GM12878 (cell line): ENCODE measurements at regions not wholly inside any gene's neighbourhood (a gene's known extent, or its start where the extent isn't known, plus 50 kb on each side); places are given as distances from the start of the nearest gene placed in this dataset.

Experiments
- ATAC-seq: fragments of 200-7000 bp; cut with Tn5 transposase; 3 replicates; pipeline ENCODE4 v1.9.1; 2020; ENCODE audit warnings: mild to moderate bottlenecking, moderate library complexity
- BruUV-seq: library from RNA; stranded (reverse); fragments of 400-500 nt; replicated peaks from 2 replicates; lab custom pipeline; 2021; lab: Mats Ljungman, UMichigan
- CTCF ChIA-PET: fragments of 300-600 bp; sonication (Branson Sonifier 250); formaldehyde crosslinking; extraction: SDS; loops from one replicate; lab custom pipeline; 2021; ENCODE audit warnings: inconsistent platforms; lab: Yijun Ruan, JAX
- POLR2A ChIA-PET: fragments of 350-600 bp; formaldehyde crosslinking; extraction: SDS; loops from one replicate; lab custom pipeline; 2021; ENCODE audit warnings: inconsistent platforms; lab: Charles Lee
- RAD21 ChIA-PET: fragments of 300-600 bp; sonication (Branson Sonifier 250); formaldehyde crosslinking; loops from one replicate; lab custom pipeline; 2023; ENCODE audit warnings: antibody characterized with exemption; ENCODE audit not compliant: unreplicated experiment; lab: Charles Lee
- SMC1A ChIA-PET: fragments of 300-600 bp; sonication (Branson Sonifier 250); formaldehyde crosslinking; loops from one replicate; lab custom pipeline; 2023; ENCODE audit not compliant: unreplicated experiment, uncharacterized antibody; lab: Charles Lee
- DNase-seq: peaks from one replicate; pipeline ENCODE4 v3.0.0-alpha.2; 2011; ENCODE audit warnings: low read depth, low spot score
- FAIRE-seq: peaks from 3 replicates; lab custom pipeline; 2011; peaks lifted over from hg19 to GRCh38; lab: Jason Lieb, UNC
- H2AFZ ChIP-seq: 2 replicates; pipeline ENCODE4 v1.6.0; 2011; ENCODE audit warnings: low read depth, low read length, control low read depth; ENCODE audit not compliant: control insufficient read depth
- H3K27ac ChIP-seq: 2 replicates; pipeline ENCODE4 v1.5.1; 2011; ENCODE audit warnings: control low read depth; ENCODE audit not compliant: control insufficient read depth, insufficient read depth
- H3K27me3 ChIP-seq, 2 experiments: replicated peaks in 1 of 2; 2 replicates each; pipeline versions ENCODE4 v1.6.0 to v1.6.1; 2011; ENCODE audit warnings: low read length in 1 of 2; ENCODE audit not compliant: control insufficient read depth in 2 of 2, insufficient read depth in 2 of 2
- H3K36me3 ChIP-seq, 2 experiments: 2 replicates each; pipeline ENCODE4 v1.5.1; 2011; ENCODE audit warnings: low read length in 1 of 2; ENCODE audit not compliant: control insufficient read depth in 2 of 2, insufficient read depth in 2 of 2
- H3K4me1 ChIP-seq: 2 replicates; pipeline ENCODE4 v1.6.1; 2011; ENCODE audit warnings: mild to moderate bottlenecking, low read length, moderate library complexity, mixed read lengths; ENCODE audit not compliant: control insufficient read depth, insufficient read depth
- H3K4me2 ChIP-seq: 2 replicates; pipeline ENCODE4 v1.6.0; 2011; ENCODE audit warnings: control low read depth; ENCODE audit not compliant: control insufficient read depth, insufficient read depth
- H3K4me3 ChIP-seq: fragments of 200-600 bp; sonication (generic); 2 replicates; pipeline ENCODE4 v1.5.1; 2016
- H3K79me2 ChIP-seq: 2 replicates; pipeline ENCODE4 v1.6.0; 2011; ENCODE audit warnings: low read length; ENCODE audit not compliant: control insufficient read depth, insufficient read depth
- H3K9ac ChIP-seq: 2 replicates; pipeline ENCODE4 v1.8.0; 2011; ENCODE audit warnings: low read length, control low read depth, mixed read lengths; ENCODE audit not compliant: control insufficient read depth, insufficient read depth
- H3K9me3 ChIP-seq: replicated peaks from 3 replicates; pipeline ENCODE4 v1.5.1; 2011; ENCODE audit warnings: mild to moderate bottlenecking, low read length; ENCODE audit not compliant: control insufficient read depth, insufficient read depth
- H4K20me1 ChIP-seq: 2 replicates; pipeline ENCODE4 v1.6.0; 2011; ENCODE audit not compliant: control insufficient read depth, insufficient read depth
- BCL11A ChIP-seq: IDR thresholded peaks from 2 replicates; pipeline ENCODE4 v1.6.1; 2011; ENCODE audit warnings: low read depth, low read length
- CHD4 ChIP-seq: fragments of 200-600 bp; sonication (generic); IDR thresholded peaks from 2 replicates; pipeline ENCODE4 v1.6.1; 2016; ENCODE audit warnings: mild to moderate bottlenecking
- CREM ChIP-seq: IDR thresholded peaks from 2 replicates; pipeline ENCODE4 v1.6.1; 2014; ENCODE audit warnings: antibody characterized with exemption, low read depth
- CTCF ChIP-seq, 3 experiments: IDR thresholded peaks in 2 of 3; conservative IDR thresholded peaks in 1 of 3; 2 replicates each; pipeline ENCODE4 v1.5.1; 2011; ENCODE audit warnings: low read depth in 3 of 3, low read length in 3 of 3, mild to moderate bottlenecking in 3 of 3, control low read depth in 2 of 3, moderate library complexity in 2 of 3, inconsistent platforms in 1 of 3, mixed read lengths in 1 of 3; ENCODE audit not compliant: control insufficient read depth in 2 of 3, insufficient read depth in 1 of 3; ENCODE audit errors: extremely low read depth in 1 of 3
- EP300 ChIP-seq, 2 experiments: fragments of 150-350 bp in 1 of 2; IDR thresholded peaks; 2 replicates each; pipeline ENCODE4 v1.6.1; 2011 to 2012; ENCODE audit warnings: low read depth in 2 of 2, low read length in 2 of 2, borderline replicate concordance in 1 of 2, improper control_type of control experiment in 1 of 2, inconsistent platforms in 1 of 2; ENCODE audit not compliant: control insufficient read depth in 1 of 2
- MYC ChIP-seq: IDR thresholded peaks from 2 replicates; pipeline ENCODE4 v1.6.1; 2011; ENCODE audit warnings: mild to moderate bottlenecking, low read length, moderate library complexity, inconsistent platforms; ENCODE audit not compliant: insufficient read depth, insufficient replicate concordance, insufficient read length, severe bottlenecking
- NR2C1 ChIP-seq: fragments of 450-650 bp; IDR thresholded peaks from 2 replicates; pipeline ENCODE4 v1.6.1; 2017; ENCODE audit warnings: antibody characterized with exemption, mild to moderate bottlenecking, moderate library complexity
- POLR2A ChIP-seq: IDR thresholded peaks from 2 replicates; pipeline ENCODE4 v1.6.1; 2011; ENCODE audit warnings: low read depth, mild to moderate bottlenecking, low read length
- SREBF2 ChIP-seq: IDR thresholded peaks from 2 replicates; pipeline ENCODE4 v1.6.1; 2012; ENCODE audit warnings: mild to moderate bottlenecking, low read length
- ZNF274 ChIP-seq: IDR thresholded peaks from one replicate; pipeline ENCODE4 v1.8.0; 2011; ENCODE audit not compliant: insufficient read length, insufficient read depth
- WGBS: methylation state at CpG from one replicate; pipeline ENCODE4 v1.1.6; 2016; ENCODE audit warnings: low lambda C conversion rate; ENCODE audit not compliant: insufficient replicate concordance, insufficient coverage; ENCODE audit errors: missing lambda C conversion rate; 5-methylcytosine and 5-hydroxymethylcytosine counted together
- in situ Hi-C: fragments of 300-500 bp; cut with MboI; formaldehyde crosslinking; loops from 9 replicates; pipeline ENCODE4 v1.14.3; 2018; ENCODE audit warnings: mixed read lengths
- intact Hi-C: fragments of 100-400 bp; cut with micrococcal nuclease; formaldehyde crosslinking; loops from one replicate; pipeline ENCODE4 v1.14.2; 2022; ENCODE audit not compliant: unreplicated experiment
- TF ChIP-seq, protein P1 (sequence below): fragments of 450-650 bp; IDR thresholded peaks from 2 replicates; pipeline ENCODE4 v1.6.1; 2014; ENCODE audit warnings: mild to moderate bottlenecking

DNA sequence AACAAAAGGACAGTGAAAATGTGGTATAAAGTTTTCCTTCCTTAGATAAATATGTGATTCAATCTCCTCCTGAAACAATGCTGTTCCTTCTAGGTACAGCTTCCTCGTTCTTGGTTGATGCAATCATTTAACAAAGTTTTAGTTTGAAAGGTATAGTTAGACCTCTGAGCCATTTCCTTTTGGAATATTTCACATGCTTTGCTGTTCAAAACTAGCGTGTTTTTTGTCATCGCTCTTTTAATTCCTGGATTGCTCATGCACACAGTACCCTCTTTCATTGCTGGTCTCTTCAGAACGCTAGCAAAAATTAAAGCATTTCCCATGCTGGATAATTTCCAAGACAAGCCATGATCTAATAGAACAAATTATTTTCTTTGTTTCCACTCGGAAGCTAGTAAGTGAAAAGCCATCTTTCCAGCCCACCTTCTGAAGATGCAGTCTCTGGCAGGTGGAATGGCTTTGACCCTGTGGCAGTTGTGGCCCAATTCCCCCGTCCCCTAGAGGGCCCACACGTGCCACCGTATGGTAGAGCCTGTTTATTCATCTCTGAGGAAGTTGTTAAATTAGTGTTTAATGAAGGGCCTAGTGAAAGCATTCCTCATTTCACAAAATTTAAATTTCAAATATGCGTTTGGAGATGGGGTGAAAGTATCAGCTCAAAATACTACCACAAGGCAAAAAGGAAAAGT lies 1040.6 kb upstream of the SLC10A2 start:
- FAIRE-seq (no peak), DNase-seq (no peak), ATAC-seq (no peak)
- no peaks in the 10 kb centered on the region for H4K20me1 ChIP-seq
- BruUV-seq, result no TSS peak
- in situ Hi-C loops, result no loop called here
- no peaks in the 10 kb centered on the region for H3K36me3 ChIP-seq
- H3K4me2 ChIP-seq, result no peak overlapping the region
- CTCF ChIA-PET, result interaction anchor here (0.7 kb wide), 1 partner anchor 9 kb away, joined by 3 read pairs; no protein-coding TSS in a partner anchor
- no peaks in the 10 kb centered on the region for H3K9me3 ChIP-seq
- RAD21 ChIA-PET, result no interaction called here
- no peak overlapping the region for H3K9ac ChIP-seq
- intact Hi-C loops, result no loop called here
- no peaks in the 10 kb centered on the region for H3K27me3 ChIP-seq
- no peak for TF ChIP-seq NR2C1
- TF ChIP-seq, protein P1, sequence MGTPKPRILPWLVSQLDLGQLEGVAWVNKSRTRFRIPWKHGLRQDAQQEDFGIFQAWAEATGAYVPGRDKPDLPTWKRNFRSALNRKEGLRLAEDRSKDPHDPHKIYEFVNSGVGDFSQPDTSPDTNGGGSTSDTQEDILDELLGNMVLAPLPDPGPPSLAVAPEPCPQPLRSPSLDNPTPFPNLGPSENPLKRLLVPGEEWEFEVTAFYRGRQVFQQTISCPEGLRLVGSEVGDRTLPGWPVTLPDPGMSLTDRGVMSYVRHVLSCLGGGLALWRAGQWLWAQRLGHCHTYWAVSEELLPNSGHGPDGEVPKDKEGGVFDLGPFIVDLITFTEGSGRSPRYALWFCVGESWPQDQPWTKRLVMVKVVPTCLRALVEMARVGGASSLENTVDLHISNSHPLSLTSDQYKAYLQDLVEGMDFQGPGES, result no peak
- TF ChIP-seq CREM, result no peak
- TF ChIP-seq CTCF (IDR thresholded peaks at IDR 0.05 in 2 of 3, conservative IDR thresholded peaks at IDR 0.05 in 1 of 3; ENCODE audit: control insufficient read depth in 2 of 3, extremely low read depth in 1 of 3, insufficient read depth in 1 of 3, low read depth in 3 of 3, low read length in 3 of 3), result no peak
- no peak for TF ChIP-seq SREBF2
- TF ChIP-seq CHD4, result no peak
- TF ChIP-seq BCL11A, result no peak
- no peak for TF ChIP-seq POLR2A
- TF ChIP-seq EP300 (IDR thresholded peaks at IDR 0.05; ENCODE audit: borderline replicate concordance in 1 of 2, control insufficient read depth in 1 of 2, low read depth in 2 of 2, low read length in 2 of 2), result no peak
- no peak for TF ChIP-seq MYC
- no peak for TF ChIP-seq ZNF274
- H3K27ac ChIP-seq, result no peak overlapping the region
- no peaks in the 10 kb centered on the region for H3K79me2 ChIP-seq
- no peaks in the 10 kb centered on the region for H3K4me1 ChIP-seq
- SMC1A ChIA-PET, result no interaction called here
- 23% methylated on average over 9 of the region's 9 CpGs for WGBS
- POLR2A ChIA-PET, result no interaction called here
- H3K4me3 ChIP-seq, result no peak overlapping the region
- no peak overlapping the region for H2AFZ ChIP-seq
